ENCODE measurements at regions not wholly inside any gene's neighbourhood (a gene's known extent, or its start where the extent isn't known, plus 50 kb on each side); places are given as distances from the start of the nearest gene placed in this dataset.
"Not testable (repeated sequence)": the region's sequence is repeated elsewhere in the genome, so short reads cannot be mapped to it uniquely, and the experiment has no call there.

DNA sequence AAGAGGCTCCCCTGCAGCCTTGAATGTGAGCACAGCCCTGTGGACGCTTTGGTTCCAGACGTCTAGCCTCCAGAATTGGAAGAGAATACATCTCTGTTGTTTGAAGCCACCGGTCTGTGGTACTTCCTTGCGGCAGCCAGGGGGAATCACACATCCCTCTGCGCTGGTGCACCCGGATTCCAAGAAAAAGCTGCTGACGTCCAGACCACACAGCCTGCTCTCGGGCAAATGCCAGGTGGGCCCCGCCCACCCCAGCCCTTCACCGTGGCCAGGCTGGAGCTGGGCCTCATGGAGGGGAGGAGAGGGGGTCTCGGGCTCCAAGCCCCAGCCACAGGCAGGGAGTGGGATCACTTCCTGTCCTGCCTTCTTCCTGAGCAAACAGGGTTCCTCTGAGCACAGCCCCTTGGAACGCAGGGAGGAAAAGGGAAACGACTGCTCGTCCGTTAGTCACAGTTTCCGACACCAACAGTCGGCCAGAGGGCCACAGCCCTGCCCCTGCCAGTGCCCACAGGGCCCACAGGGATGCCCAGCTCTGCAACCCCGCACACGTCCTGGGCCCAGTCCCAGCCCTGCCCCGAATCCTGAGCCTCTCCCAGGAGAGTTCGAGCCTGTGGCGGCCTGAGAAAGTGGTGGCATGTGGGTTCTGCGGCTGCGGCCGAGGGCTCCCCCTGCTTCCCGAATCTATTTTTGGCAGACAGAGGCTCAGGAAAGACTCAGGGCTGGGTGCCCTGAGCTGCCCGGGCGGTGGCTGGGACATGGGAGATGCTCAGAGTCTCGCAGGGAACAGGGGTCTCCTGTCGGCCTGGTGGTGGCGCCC is 85.3 kb downstream of the RFLNA start:
- no peak for DNase-seq

DNA sequence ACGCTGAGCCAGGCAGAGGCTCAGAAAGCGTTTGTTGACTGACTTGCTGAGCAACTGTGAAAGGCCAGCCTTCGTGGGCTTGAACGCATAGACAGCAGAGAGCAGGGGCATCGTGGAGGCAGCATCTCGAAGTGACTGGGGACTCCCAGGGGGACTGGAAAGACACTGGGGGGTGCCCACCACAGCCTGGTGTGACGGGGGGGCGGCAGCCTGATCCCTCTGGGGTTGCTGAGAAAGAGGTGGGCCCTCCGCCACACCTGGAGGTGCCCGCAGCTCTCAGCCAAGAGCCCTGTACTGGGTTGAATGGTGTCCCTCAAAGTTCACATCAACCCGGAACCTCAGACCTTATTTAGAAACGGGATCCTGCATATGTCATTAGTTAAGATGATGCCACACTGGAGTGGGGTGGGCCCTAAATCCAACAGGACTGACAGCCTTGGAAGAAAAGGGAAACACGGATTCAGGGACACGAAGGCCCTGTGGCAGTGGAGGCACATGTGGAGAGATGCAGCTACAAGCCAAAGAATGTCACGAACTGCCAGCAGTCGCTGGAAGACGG is 84.6 kb downstream of the RFLNA start:
- DNase-seq, result no peak

DNA sequence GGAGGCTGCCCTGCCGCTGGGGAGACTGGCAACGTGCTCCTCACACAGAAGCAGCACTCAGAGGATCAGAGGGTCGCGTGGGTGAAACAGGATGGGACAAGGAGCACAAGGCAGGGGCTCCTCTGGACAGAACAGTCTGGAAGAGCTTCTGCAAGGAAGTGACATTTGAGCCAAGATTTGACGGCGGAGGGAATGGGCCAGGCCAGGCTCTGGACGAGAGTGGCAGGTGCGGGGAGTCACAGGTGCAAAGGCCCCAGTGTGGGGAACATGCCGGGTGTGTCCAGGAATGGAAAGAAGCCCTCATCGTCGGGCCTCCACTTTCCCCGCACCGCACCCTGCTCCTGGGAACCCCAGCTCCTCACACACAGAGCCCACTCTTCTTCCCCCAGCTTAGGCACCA is 84.0 kb downstream of the RFLNA start:
- DNase-seq, result no peak

DNA sequence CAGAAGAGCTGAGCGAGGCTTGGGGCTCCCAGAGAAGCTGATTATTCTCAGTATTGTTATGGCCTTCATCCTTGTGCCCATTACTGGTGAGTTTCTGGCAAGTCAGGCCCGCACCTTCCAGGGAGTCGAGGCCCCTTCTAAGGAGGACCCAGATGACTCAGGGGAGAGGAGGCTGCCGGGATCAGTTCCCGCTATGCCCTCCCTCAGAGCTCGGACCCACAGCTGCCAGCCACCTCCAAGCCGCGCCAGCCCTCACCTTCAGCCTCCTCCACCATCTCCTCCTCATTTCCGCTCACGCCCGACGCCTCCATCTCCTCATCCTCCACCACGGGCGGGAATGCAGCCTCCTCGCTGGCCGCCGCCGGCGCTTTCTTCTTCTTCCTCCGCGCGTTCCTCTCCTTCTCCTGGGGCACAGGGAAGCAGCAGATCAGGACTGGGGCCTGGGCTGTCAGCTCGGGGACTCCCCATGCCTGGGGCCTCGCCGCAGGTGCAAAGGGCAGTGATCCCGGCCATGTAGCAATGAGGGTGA is 83.2 kb downstream of the RFLNA start:
- DNase-seq, result no peak

DNA sequence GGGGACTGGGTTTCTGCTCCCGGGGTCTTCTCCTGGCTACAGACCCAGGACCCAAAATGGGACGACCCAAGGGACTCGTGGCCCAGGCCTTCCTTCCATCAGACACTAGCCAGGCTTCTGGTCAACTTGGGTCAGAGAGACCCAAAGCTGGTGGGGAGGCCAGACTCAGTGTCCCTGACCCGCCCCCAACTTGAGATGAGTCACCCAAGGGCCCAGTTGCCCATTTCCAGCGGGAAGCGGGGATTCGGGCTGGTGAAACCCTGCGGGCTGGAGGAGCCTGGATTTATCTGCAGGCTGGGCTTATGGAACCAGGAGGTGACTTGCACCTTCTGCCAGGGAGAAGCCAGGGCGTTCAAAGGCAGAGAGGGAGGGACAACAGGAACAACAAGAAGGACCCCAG is 81.5 kb downstream of the RFLNA start:
- DNase-seq, result no peak

DNA sequence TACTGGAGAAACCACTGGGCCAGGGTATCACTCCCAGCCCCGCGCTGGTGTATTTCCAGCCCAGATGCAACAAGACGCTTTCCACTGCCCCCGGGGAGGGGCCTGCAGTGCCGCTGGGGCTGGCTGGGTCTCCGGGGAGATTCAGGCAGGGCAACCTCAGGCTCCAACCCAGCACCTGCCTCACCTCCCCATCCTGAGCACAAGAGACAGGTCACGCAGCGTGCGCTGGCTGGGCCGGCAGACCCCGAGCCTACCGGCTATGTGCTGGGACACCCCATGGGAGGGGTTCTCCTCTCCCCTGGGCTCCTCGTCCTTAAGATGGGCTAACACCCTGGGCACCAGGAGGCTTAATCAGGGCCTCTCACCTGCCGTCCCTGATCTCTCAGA is 80.9 kb downstream of the RFLNA start:
- DNase-seq, result no peak

DNA sequence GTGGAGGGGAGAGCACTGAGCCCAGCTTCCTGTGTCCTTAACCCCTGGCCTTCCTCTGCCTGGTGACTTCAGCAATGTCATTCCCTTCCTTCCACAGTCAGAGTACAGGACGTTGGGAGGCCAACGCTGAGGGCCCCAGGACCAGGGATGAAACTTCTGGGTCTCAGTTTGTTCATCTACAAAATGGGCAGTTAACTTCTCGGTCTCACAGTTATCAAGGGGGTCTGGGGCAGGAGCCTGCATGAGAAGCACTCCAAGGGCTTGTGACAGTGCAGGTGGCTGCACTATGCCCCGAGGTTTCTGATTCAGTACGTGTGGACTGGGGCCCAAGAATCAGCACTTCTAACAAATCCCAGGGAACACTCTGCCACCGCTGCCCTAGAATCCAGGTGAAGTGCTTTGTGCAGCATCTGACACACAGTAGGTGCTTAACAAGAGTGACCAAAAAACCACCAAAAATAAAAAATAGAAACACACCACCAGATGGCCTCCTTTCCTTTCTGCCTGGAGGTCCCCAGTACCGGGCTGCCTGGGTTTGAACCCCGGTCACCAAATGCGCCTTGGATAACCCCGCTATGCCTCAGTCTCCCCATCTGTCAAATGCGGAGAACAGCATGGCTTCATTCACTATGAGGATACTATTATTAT is 80.4 kb downstream of the RFLNA start:
- DNase-seq, result no peak

DNA sequence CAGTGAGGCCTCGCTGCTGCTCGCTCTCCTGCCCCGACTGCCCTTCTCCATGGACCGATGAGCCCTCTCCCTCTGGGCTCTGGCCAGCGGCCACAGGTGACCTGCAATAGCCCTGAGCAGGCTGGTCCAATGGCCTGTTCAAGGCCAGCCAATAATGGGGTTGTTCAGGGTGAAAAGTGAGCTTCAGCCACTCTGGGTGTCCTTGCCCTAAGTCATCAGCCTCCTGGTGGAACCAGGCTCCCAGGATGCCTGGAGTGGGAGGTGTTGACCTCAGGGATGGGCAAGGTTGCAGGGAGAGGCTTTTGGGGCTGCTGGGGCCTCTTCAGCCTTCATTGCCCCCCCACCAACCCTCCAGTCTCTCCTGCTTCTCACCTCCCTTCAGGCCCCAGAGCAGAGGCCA is 79.7 kb downstream of the RFLNA start:
- no peak for DNase-seq

DNA sequence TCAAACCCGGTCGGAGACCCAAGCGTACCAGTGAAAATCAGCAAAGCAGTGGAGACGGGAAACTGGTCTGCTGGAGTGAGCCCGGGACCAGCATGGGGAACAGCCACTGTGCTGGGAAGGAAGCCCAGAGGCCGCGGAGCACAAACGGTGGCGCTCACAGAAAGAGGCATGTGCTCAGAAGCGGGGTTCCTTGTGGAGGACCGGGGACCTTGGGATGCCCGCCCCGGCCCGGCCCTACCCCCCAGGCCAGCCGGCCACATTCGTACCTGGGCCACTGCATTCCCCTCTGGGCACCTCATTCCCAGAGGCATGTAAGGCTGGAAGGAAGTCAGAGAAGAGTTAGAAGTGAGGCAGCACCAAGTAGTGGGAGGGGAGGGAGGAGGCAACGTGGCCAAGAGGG is 79.3 kb downstream of the RFLNA start:
- no peak for DNase-seq

DNA sequence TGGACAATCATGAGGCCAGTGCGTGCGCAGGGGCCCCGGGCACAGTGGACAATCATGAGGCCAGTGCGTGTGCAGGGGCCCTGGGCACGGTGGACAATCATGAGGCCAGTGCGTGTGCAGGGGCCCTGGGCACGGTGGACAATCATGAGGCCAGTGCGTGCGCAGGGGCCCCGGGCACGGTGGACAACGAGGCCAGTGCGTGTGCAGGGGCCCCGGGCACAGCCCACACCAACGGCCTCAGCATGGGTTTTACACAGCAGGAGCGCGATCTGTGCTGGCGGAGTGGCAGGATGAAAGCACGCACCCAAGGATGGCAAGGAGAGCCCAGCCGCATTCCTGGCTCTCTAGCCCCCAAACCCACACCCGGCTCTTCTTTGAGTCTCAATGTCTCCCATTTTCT is 78.8 kb downstream of the RFLNA start:
- not testable (repeated sequence) for DNase-seq

DNA sequence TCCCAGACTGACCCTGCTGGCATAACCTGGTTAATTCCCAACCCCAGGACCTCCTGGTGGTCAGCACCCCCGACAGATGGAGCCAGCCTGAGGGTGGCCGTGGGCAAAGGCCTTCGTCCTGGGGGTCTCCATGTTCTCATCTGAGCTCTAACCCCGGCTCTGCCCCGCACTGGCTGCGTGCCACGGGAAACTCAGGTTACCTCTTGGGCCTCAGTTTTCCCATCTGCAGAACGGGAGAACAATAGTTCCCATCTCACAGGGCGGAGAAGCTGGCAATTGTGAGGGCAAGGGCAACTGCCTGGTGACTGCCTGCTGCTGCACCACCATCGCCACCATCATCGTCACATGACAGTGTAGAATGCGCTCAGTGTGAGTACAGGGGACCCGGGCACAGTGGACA is 77.9 kb downstream of the RFLNA start:
- no peak for DNase-seq

DNA sequence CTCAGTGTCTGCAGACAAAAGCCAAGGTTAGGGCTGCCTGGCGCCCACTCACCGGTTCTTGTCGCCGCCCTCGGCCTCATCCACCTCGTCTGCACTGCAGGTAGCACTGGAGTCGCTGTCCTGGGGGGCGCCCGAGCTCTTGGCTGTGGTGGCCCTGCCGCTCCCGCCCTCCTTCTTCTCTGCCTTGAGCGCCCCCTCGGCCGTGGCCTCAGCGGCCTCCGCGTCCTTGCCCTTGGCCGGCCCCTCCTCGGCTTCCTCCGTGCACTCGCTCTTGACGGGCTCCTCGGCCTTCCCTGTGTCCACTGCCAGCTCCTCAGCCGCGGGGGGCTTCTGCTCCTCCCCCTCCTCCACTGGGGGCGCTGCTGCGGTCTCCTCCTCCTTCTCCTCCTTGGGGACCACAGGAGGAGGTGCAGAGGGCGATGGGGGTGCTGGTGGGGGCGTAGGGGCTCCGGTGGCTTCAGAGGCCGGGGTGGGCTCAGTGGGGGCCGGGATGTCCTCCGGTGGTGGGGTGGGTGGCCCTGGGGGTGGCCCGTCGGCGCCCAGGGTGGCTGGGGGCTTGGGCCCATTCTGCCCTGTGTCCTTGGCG is 77.2 kb downstream of the RFLNA start:
- no peak for DNase-seq

DNA sequence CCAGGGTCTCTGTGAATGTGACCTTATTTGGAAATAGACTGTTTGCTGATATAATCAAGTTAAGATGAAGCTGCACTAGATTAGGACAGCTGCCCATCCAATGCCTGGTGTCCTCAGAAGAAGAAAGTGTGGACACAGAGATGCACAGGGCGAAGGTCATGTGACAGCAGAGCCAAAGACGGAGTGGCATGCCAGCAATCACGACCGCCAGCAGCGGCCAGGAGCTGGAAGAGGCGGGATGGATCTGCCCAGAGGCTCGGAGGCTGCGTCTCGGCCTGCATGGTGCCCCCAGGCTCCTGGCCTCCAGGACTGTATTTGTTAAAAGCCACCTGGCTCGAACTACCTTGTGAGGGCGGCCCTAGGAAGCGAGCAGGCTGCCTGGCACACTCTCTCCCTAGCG is 76.5 kb downstream of the RFLNA start:
- no peak for DNase-seq

DNA sequence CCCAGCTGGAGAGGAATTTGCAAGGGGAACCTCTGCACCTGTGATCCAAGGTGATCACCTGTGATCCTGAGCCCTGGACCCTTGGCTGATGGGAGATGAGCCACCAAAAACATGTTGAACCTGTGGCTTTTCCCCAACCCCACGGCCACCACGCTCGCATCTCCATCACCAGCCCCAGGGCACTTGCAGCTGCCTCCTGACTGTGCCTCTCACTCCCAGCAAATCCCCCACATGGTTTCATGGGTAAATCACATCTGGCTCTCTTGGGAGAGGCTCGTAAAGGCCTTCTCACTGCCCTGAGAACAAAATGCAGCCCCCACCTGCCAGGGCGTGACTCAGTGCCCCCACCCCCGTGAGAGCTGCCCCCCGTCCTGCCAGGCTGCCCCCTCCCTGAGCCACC is 76.0 kb downstream of the RFLNA start:
- DNase-seq, result no peak

DNA sequence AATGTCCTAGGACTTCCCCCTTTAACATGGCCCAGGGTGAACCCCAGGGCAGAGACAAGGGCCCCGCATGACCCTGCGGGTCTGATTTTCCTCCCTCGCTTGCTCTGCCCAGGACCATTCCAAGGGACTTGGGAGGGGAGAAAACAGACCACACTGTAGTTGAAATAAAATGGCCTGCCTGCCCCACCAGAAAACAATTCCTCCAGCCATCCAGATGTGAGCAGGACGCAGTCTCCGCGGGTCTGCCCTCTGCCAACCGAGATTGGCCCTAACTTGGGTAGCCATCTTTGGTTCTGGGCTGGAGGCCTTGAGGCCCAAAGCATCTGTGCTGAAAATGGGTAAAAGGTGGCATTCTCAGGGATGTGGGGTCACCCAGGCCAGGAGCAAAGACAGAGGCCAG is 75.5 kb downstream of the RFLNA start:
- DNase-seq, result no peak

DNA sequence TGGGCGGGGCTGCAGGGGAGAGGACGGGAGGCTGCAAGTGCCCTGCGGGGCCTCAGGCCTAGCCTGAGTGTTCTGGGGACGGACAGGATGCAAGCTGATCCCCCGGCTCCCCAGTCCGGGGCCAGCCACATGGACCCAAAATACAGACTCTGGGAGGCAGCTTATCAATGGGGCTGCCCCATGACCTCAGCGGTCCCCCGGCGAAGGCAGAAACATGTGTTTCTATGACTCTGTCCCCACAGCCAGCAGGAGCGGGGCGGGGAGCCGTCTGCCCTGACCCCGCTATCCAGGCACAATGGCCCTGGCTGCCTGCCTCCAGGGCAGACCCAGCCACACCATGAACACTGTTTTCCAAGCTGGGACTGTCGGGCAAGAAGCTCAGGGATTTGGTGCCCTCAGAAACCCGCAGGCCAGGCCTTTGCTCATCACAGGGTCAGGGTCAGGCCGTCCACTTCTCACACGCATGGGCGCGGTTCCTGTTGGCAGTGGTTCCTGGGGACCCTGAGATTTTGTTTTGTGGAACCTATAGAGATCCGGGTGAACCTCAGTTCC is 75.0 kb downstream of the RFLNA start:
- DNase-seq, result no peak

DNA sequence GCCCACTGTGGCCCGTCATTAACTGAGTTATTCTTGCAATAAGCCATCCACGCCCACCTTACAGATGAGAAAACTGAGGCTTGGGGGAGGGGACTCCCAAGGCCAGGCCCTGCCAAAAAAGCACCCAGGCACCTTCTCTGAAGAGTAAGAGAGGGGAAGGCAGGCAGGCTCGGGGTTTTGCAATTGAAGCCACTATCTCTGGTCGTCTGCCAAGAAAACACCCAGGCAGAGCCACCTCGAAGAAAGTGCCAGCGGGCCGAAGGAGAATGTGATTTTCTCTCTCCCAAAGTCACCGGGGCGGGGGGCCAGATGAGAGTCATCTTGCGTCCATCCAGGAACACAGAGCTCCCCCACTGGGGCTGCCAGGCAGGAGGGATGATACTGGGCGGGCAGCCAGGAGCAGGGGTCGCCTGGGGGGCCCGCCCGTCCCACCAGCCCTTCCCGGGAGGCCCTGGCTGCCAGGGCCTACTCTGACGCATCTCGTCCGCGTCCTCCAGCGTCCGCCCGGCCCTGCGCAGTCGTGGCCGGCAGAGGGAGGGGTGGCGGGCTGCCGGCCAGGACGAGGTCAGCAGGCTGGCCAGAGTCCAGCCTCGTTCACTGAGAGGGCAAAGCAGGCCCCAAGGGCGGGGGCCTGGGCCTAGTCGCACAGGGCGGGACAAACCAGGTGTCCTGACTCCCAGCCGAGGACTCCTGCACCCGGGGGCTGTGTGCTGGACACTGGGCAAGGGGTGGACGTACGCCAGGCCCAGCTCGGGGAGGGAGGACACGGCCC is 74.3 kb downstream of the RFLNA start:
- DNase-seq, result no peak

DNA sequence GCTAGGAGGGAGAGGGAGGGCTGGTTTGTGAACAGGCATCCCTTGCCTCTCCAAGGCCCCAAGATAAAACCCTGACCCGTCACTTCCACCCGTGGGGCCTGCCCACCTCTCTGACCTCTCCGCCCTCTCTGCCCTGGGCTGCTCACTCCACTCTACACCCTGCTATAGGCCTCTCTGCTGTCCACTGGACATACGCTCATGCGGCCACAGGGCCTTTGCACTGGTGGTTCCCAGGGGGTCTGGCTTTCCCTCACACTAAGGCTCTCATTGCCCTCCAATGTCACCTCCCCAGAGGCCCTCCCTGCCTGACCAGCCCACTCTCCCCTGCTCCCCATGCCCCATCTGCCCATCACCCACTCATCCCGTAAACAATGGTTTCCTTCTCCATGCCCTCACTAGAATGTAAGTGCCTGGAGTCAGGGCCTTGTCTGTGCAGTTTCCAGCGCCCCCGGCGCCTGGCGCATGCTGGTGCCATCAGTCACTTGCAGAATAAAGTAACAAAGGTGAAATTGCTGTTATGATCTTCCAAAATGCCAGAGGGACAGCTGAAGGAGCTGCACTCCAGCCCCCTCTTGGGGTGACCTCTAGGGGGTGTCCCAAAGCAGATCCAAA is 73.6 kb downstream of the RFLNA start:
- no peak for DNase-seq

DNA sequence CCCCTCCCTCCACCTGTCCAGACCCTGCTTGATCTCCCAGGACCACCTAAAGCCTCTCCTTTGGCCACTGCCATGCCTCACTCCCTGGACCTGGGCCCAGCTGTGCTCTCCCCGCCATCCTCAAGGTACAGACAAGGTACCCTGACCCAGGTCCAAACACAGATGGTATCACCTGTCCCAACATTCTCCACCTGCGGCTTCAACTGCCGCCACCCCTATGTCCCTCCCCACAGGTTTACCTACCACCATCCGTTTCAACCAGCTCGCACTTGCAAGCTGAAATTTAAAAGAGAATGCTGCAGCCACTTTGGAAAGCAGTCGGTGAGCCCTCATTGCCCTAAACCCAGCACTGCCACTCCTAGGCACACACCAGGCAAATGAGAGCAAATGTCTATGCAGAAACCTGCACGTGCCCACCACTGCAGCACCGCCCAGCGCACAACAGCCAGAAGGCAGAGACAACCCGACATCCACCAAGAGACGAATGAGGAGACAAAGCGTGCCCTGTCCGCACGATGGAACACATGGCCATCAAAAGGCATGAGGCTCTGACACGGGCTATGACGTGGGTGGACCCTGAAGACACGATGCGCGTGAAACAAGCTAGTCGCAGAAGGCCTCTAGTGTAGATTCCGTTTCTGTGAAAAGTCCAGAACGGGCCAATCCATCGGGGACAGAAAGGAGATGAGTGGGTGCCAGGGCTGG is 71.0 kb downstream of the RFLNA start:
- no peak for DNase-seq
